Aorta (tissue), 5 donors: ENCODE measurements at regions not wholly inside any gene's neighbourhood (a gene's known extent, or its start where the extent isn't known, plus 50 kb on each side); places are given as distances from the start of the nearest gene placed in this dataset.

Experiments used
- ATAC-seq: fragments of 200-7000 bp; cut with Tn5 transposase; one replicate; pipeline ENCODE4 v1.9.1; 2022; ENCODE audit warnings: moderate library complexity; ENCODE audit not compliant: low FRiP score
- DNase-seq, 2 donors: peaks; one replicate each; pipeline ENCODE4 v3.0.0-alpha.2; 2020
- H3K27ac ChIP-seq, 2 donors: one replicate each; pipeline ENCODE4 v1.5.1; 2013; ENCODE audit warnings: low read length in 2 of 2, mild to moderate bottlenecking in 2 of 2, moderate library complexity in 2 of 2, control low read depth in 1 of 2, inconsistent platforms in 1 of 2, low read depth in 1 of 2
- H3K27me3 ChIP-seq, 2 donors: one replicate each; pipeline ENCODE4 v1.6.1; 2013; ENCODE audit warnings: control low read depth in 1 of 2, low read length in 1 of 2, mild to moderate bottlenecking in 1 of 2, moderate library complexity in 1 of 2; ENCODE audit not compliant: insufficient read depth in 2 of 2, control insufficient read depth in 1 of 2
- H3K36me3 ChIP-seq, 2 donors: one replicate each; pipeline ENCODE4 v1.6.1; 2013; ENCODE audit warnings: control low read depth in 1 of 2, low read length in 1 of 2, mild to moderate bottlenecking in 1 of 2; ENCODE audit not compliant: insufficient read depth in 2 of 2, control insufficient read depth in 1 of 2
- H3K4me1 ChIP-seq, 2 donors: one replicate each; pipeline ENCODE4 v1.6.1; 2013; ENCODE audit warnings: low read length in 2 of 2, control low read depth in 1 of 2, mild to moderate bottlenecking in 1 of 2, moderate library complexity in 1 of 2; ENCODE audit not compliant: insufficient read depth in 2 of 2, control insufficient read depth in 1 of 2
- H3K4me3 ChIP-seq, 2 donors: one replicate each; pipeline ENCODE4 v1.5.1; 2013; ENCODE audit warnings: low read length in 2 of 2, control low read depth in 1 of 2, mild to moderate bottlenecking in 1 of 2
- H3K9me3 ChIP-seq: one replicate; pipeline ENCODE4 v1.6.1; 2013; ENCODE audit warnings: mild to moderate bottlenecking, low read length; ENCODE audit not compliant: control insufficient read depth
- WGBS, 2 donors: extraction: QIAGEN DNeasy Blood & Tissue Kit; methylation state at CpG; one replicate each; pipeline ENCODE4 v1.1.7; 2013; 5-methylcytosine and 5-hydroxymethylcytosine counted together
- intact Hi-C, 2 donors: fragments of 100-400 bp; cut with DNase I; formaldehyde crosslinking; loops; one replicate each; pipeline versions ENCODE4 v1.14.2 to v1.15.0; 2022
- donor health status: healthy with polysubstance abuse.
- donor health status: Bipolar disorder and iron deficiency.
- donor health status: DM: no; HTN: no; CAD: no.
- donor health status: DM: no; HTN: no; CAD: no.
- donor health status: DM: yes; HTN: yes; CAD: no.

GRCh38 chr10:124220547-124220946 lies 127.1 kb upstream of the CHST15 start:
- Histone ChIP-seq H3K4me3 (no peak overlapping the region), H3K27me3 (no peaks in the 10 kb centered on the region), H3K9me3 (no peaks in the 10 kb centered on the region), H3K4me1 (peaks cover 0 to 4% of the 10 kb centered on the region in 2 donors), H3K27ac (no peak overlapping the region), H3K36me3 (no peaks in the 10 kb centered on the region)
- intact Hi-C loops = loop anchor here (5.0 to 10.0 kb wide), 3 partner anchors 63 to 196 kb away; partner anchors contain the start of gene CHST15 (in 1 of the 2)
- ATAC-seq (no peak), DNase-seq (no peak)
- 71 to 77% methylated on average over 6 of the region's 6 CpGs for WGBS, 2 donors

GRCh38 chr10:124219655-124220054 lies 126.3 kb upstream of the CHST15 start:
- Histone ChIP-seq H3K4me1 (no peaks in the 10 kb centered on the region), H3K36me3 (no peaks in the 10 kb centered on the region), H3K4me3 (no peak overlapping the region), H3K9me3 (no peaks in the 10 kb centered on the region), H3K27ac (no peak overlapping the region), H3K27me3 (no peaks in the 10 kb centered on the region)
- no peak for DNase-seq
- intact Hi-C loops = loop anchor here (5.0 to 10.0 kb wide), 3 partner anchors 62 to 195 kb away; partner anchors contain the start of gene CHST15 (in 1 of the 2)
- 82 to 85% methylated on average over 7 of the region's 7 CpGs for WGBS, 2 donors
- ATAC-seq = no peak

- Histone ChIP-seq H3K27me3 (no peaks in the 10 kb centered on the region), H3K36me3 (no peaks in the 10 kb centered on the region), H3K9me3 (no peaks in the 10 kb centered on the region), H3K4me3 (no peak overlapping the region), H3K4me1 (no peaks in the 10 kb centered on the region), H3K27ac (no peak overlapping the region)
- ATAC-seq (no peak), DNase-seq (no peak)
- 89% methylated on average over 12 of the region's 12 CpGs for WGBS, 2 donors
- intact Hi-C loops = no loop called here
Observed at GRCh38 chr10:124219062-124219461, 125.7 kb upstream of the CHST15 start.

DNA sequence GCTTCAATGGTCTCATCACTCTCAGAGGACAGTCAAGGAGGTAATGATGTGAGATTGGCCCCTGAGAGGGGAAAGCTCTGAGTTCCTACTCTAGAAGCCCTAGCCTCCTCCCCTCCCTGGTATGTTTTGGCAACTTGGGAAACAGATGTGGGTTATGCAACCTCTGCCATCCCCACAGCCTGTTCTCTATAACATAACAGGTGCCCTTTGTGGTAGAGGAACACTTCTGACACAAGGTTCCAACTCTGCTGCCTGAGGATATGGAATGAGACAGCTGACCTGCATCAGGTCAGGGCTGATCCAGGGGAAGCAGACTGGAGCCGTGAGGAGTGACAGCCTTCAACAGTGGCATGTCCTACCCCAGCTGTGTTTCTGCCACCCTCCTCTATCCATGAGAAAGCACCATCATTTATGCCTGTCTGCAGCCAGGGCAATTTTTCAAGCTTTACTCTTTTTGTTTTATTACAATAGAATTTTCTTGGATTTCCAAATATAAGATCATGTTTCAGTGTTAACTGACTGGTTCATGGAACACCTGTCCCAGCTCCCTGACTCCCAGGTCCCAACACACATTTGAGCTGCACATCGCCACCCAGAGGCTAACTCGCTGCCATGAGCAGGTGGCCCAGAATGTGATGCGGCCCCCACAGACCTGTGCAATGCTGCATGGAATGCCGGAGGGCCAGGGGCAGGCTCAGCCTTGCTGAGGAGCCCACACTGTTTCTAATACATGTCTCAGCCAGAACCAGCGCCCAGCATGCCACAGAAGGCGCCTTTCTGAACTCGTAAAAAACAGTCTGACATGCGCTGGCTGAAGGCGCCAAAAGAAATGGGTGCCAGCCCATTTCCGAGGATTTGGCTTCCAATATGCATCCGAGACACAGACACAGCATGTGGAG lies 124.8 kb upstream of the CHST15 start:
- no peaks in the 10 kb centered on the region for H3K36me3 ChIP-seq
- H3K27me3 ChIP-seq = no peaks in the 10 kb centered on the region
- ATAC-seq (no peak), DNase-seq (no peak)
- intact Hi-C loops = no loop called here
- no peak overlapping the region for H3K4me3 ChIP-seq
- H3K9me3 ChIP-seq = no peaks in the 10 kb centered on the region
- H3K27ac ChIP-seq = no peak overlapping the region
- no peaks in the 10 kb centered on the region for H3K4me1 ChIP-seq
- WGBS, 2 donors = 92 to 93% methylated on average over 12 of the region's 12 CpGs

DNA sequence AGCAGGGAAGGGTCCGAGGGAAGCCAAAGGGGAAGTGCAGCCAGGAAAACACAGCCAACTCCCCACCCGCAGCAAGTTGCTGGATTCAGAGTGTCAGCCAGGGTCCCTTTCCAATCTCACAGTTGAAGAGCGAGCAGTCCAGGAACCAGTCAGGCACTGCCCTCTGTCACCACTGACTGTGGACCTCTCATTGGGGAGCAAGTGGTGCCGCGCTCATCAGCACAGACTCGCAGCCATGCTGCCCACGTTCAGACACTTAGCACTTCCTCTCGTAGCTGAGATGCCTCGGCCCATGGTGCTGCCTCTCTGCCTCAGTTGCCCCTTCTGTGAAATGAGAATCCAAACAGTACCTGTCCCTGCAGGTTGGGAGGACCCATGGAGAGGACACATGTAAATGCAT lies 123.6 kb upstream of the CHST15 start:
- Histone ChIP-seq H3K9me3 (no peaks in the 10 kb centered on the region), H3K4me3 (no peak overlapping the region), H3K27ac (no peak overlapping the region), H3K36me3 (no peaks in the 10 kb centered on the region), H3K4me1 (no peaks in the 10 kb centered on the region), H3K27me3 (no peaks in the 10 kb centered on the region)
- intact Hi-C loops = no loop called here
- DNase-seq (no peak), ATAC-seq (no peak)
- WGBS, 2 donors = 93 to 95% methylated on average over 9 of the region's 9 CpGs

DNA sequence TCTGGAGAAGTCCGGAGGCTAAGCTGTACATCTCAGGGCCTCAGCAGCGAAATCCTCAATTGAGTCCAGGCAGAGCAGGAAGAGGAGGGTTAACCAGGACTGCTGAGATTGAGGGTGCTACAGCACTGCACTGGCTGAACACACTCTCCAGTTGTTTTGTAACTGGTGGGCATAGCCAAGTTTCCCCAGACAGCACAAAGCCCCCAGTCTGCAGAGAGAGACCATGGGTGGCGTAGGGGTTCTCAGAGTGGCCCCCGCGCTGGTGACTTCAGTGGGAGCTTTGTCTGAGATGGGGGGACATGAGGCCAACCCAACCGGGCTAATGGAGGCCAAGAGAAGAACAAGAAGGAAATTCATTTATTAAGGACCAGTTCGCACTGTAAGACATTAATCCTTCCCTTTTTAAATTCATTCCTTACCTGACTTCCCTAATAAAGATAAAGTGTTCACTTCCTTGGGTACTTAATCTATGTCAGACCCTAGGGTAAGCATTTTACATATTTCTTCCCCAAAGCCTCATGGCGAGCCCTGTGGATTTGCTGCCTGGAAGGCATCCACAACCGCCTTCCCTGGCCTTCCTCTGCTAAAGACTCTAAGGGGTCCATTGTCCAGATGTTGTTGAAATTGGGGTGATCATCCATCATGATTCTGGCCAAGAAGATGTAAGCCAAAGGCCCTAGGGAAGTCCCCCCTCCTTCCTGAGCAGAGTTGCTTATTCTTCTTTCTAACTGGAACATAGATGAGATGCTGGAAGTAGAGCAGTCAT lies 121.4 kb upstream of the CHST15 start:
- Histone ChIP-seq H3K36me3 (no peaks in the 10 kb centered on the region), H3K27ac (no peak overlapping the region), H3K9me3 (no peaks in the 10 kb centered on the region), H3K27me3 (no peaks in the 10 kb centered on the region), H3K4me1 (no peaks in the 10 kb centered on the region), H3K4me3 (no peak overlapping the region)
- ATAC-seq = no peak
- WGBS, 2 donors = 96% methylated on average over 9 of the region's 9 CpGs
- DNase-seq = no peak
- intact Hi-C loops = no loop called here

DNA sequence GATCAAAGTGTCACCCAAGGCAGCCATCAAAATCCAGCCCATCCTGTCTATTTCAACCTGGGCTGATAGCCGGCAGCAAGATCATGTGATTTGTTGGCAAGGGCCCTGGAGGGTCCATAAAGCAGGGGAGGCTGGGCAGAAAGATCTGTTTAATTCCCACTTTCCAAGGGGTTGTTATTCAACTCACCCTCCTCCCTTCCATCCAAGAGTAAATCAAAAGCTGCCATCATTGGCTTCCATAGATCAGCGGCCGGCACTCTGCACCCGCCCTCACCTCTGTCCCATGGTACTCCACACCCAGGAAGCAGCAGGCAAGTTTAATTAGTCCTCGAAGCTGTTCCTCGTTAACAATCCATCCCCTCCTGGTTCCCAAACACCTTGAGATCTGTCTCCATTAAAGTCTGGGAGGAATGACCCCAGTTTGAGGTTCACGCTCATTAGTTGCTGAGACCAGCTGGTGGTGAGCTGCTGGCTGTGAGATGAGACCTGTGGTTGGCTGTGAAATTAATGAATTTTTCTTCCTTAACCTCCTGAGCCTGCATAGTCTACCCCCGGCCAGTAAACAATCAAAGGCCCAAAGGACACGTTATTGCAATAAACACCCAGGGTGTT lies 120.6 kb upstream of the CHST15 start:
- no peaks in the 10 kb centered on the region for H3K9me3 ChIP-seq
- DNase-seq (no peak), ATAC-seq (no peak)
- H3K4me1 ChIP-seq = no peaks in the 10 kb centered on the region
- no peak overlapping the region for H3K27ac ChIP-seq
- intact Hi-C loops = no loop called here
- no peaks in the 10 kb centered on the region for H3K27me3 ChIP-seq
- no peaks in the 10 kb centered on the region for H3K36me3 ChIP-seq
- H3K4me3 ChIP-seq = no peak overlapping the region
- WGBS, 2 donors = 94 to 96% methylated on average over 9 of the region's 9 CpGs

- Histone ChIP-seq H3K4me1 (no peaks in the 10 kb centered on the region), H3K27me3 (no peaks in the 10 kb centered on the region), H3K27ac (no peak overlapping the region), H3K9me3 (no peaks in the 10 kb centered on the region), H3K36me3 (no peaks in the 10 kb centered on the region), H3K4me3 (no peak overlapping the region)
- no peak for ATAC-seq
- intact Hi-C loops = no loop called here
- DNase-seq = no peak
- 97 to 100% methylated on average over 2 of the region's 2 CpGs for WGBS, 2 donors
Observed at GRCh38 chr10:124213471-124213870, 120.1 kb upstream of the CHST15 start.
